Adipocyte (in vitro differentiated cells): ENCODE measurements at regions not wholly inside any gene's neighbourhood (a gene's known extent, or its start where the extent isn't known, plus 50 kb on each side); places are given as distances from the start of the nearest gene placed in this dataset.

ENCODE experiments used
- DNase-seq: peaks from one replicate; pipeline ENCODE4 v3.0.0-alpha.2; 2015; ENCODE audit warnings: low read depth
- H3K27me3 ChIP-seq: replicated peaks from 2 replicates; pipeline ENCODE4 v1.7.0; 2013; ENCODE audit warnings: mild to moderate bottlenecking, low read length, moderate library complexity; ENCODE audit not compliant: control insufficient read depth, insufficient read depth
- H3K36me3 ChIP-seq: 2 replicates; pipeline ENCODE4 v1.7.0; 2013; ENCODE audit warnings: low read length, mild to moderate bottlenecking, moderate library complexity; ENCODE audit not compliant: control insufficient read depth, insufficient read depth, severe bottlenecking
- H3K4me1 ChIP-seq: 2 replicates; pipeline ENCODE4 v1.7.0; 2013; ENCODE audit warnings: mild to moderate bottlenecking, low read length, moderate library complexity; ENCODE audit not compliant: control insufficient read depth, insufficient read depth
- H3K4me3 ChIP-seq: 2 replicates; pipeline ENCODE4 v1.7.0; 2013; ENCODE audit warnings: mild to moderate bottlenecking, low read length, moderate library complexity
- H3K9ac ChIP-seq: 2 replicates; pipeline ENCODE4 v1.7.0; 2013; ENCODE audit warnings: mild to moderate bottlenecking, low read length, moderate library complexity
- H3K9me3 ChIP-seq: 2 replicates; pipeline ENCODE4 v1.7.0; 2013; ENCODE audit warnings: mild to moderate bottlenecking, low read length, moderate library complexity; ENCODE audit not compliant: control insufficient read depth

GRCh38 chr20:59388402-59388801, 88.0 kb downstream of the EDN3 start:
- Histone ChIP-seq H3K9ac (no peak overlapping the region), H3K27me3 (peaks cover 33% of the 10 kb centered on the region), H3K9me3 (peaks cover 2% of the 10 kb centered on the region), H3K4me1 (no peaks in the 10 kb centered on the region), H3K36me3 (no peaks in the 10 kb centered on the region), H3K4me3 (no peak overlapping the region)
- DNase-seq = no peak

GRCh38 chr20:59390437-59390836, 90.0 kb downstream of the EDN3 start:
- Histone ChIP-seq H3K4me1 (peaks cover 4% of the 10 kb centered on the region), H3K27me3 (peaks cover 34% of the 10 kb centered on the region), H3K36me3 (no peaks in the 10 kb centered on the region), H3K9me3 (peaks cover 2% of the 10 kb centered on the region), H3K4me3 (no peak overlapping the region), H3K9ac (no peak overlapping the region)
- no peak for DNase-seq

GRCh38 chr20:59391975-59392374, 91.6 kb downstream of the EDN3 start:
- no peak for DNase-seq
- Histone ChIP-seq H3K4me3 (no peak overlapping the region), H3K27me3 (peaks cover 36% of the 10 kb centered on the region), H3K36me3 (no peaks in the 10 kb centered on the region), H3K4me1 (peaks cover 17% of the 10 kb centered on the region), H3K9me3 (peaks cover 2% of the 10 kb centered on the region), H3K9ac (no peak overlapping the region)

- Histone ChIP-seq H3K36me3 (no peaks in the 10 kb centered on the region), H3K27me3 (peaks cover 40% of the 10 kb centered on the region), H3K4me1 (peaks cover 17% of the 10 kb centered on the region), H3K4me3 (no peak overlapping the region), H3K9ac (no peak overlapping the region), H3K9me3 (peaks cover 2% of the 10 kb centered on the region)
- DNase-seq = no peak
These were observed 92.3 kb downstream of the EDN3 start for GRCh38 chr20:59392736-59393135.

- Histone ChIP-seq H3K9ac (no peak overlapping the region), H3K4me3 (no peak overlapping the region), H3K36me3 (no peaks in the 10 kb centered on the region), H3K27me3 (peaks cover 43% of the 10 kb centered on the region), H3K4me1 (peaks cover 17% of the 10 kb centered on the region), H3K9me3 (peaks cover 2% of the 10 kb centered on the region)
- no peak for DNase-seq
These were observed 92.7 kb downstream of the EDN3 start for GRCh38 chr20:59393142-59393541.

GRCh38 chr20:59395729-59396128, 95.3 kb downstream of the EDN3 start:
- no peaks in the 10 kb centered on the region for H3K36me3 ChIP-seq
- peaks cover 58% of the 10 kb centered on the region for H3K27me3 ChIP-seq
- no peak for DNase-seq
- H3K4me3 ChIP-seq = no peak overlapping the region
- peaks cover 17% of the 10 kb centered on the region for H3K4me1 ChIP-seq
- peaks cover 2% of the 10 kb centered on the region for H3K9me3 ChIP-seq
- H3K9ac ChIP-seq = no peak overlapping the region

GRCh38 chr20:59398537-59399205, 98.3 kb downstream of the EDN3 start:
- H3K27me3 ChIP-seq = peaks cover 78% of the 10 kb centered on the region
- H3K9ac ChIP-seq = no peak overlapping the region
- H3K9me3 ChIP-seq = no peaks in the 10 kb centered on the region
- H3K36me3 ChIP-seq = no peaks in the 10 kb centered on the region
- peaks cover 30% of the 10 kb centered on the region for H3K4me1 ChIP-seq
- no peak overlapping the region for H3K4me3 ChIP-seq
- no peak for DNase-seq

- no peaks in the 10 kb centered on the region for H3K36me3 ChIP-seq
- peaks cover 32% of the 10 kb centered on the region for H3K4me1 ChIP-seq
- no peak for DNase-seq
- H3K27me3 ChIP-seq = peaks cover 85% of the 10 kb centered on the region
- H3K4me3 ChIP-seq = no peak overlapping the region
- H3K9me3 ChIP-seq = no peaks in the 10 kb centered on the region
- no peak overlapping the region for H3K9ac ChIP-seq
These were observed 99.2 kb downstream of the EDN3 start for GRCh38 chr20:59399426-59400099.

- Histone ChIP-seq H3K9me3 (no peaks in the 10 kb centered on the region), H3K4me1 (peaks cover 27% of the 10 kb centered on the region), H3K36me3 (no peaks in the 10 kb centered on the region), H3K9ac (no peak overlapping the region), H3K27me3 (peaks cover 93% of the 10 kb centered on the region), H3K4me3 (no peak overlapping the region)
- no peak for DNase-seq
These were observed 100.3 kb downstream of the EDN3 start for GRCh38 chr20:59400708-59401107.

- Histone ChIP-seq H3K27me3 (peaks cover 93% of the 10 kb centered on the region), H3K4me3 (no peak overlapping the region), H3K36me3 (no peaks in the 10 kb centered on the region), H3K9me3 (no peaks in the 10 kb centered on the region), H3K4me1 (peaks cover 17% of the 10 kb centered on the region), H3K9ac (no peak overlapping the region)
- DNase-seq = no peak
These were observed 102.3 kb downstream of the EDN3 start for GRCh38 chr20:59402681-59403080.

GRCh38 chr20:59403261-59403961, 103.0 kb downstream of the EDN3 start:
- H3K4me1 ChIP-seq = peaks cover 17% of the 10 kb centered on the region
- H3K27me3 ChIP-seq = peaks cover 92% of the 10 kb centered on the region
- H3K9ac ChIP-seq = no peak overlapping the region
- no peaks in the 10 kb centered on the region for H3K9me3 ChIP-seq
- DNase-seq = peak; percentile 63
- no peak overlapping the region for H3K4me3 ChIP-seq
- H3K36me3 ChIP-seq = no peaks in the 10 kb centered on the region
